Gastroesophageal sphincter (tissue), 4 donors: ENCODE measurements at regions not wholly inside any gene's neighbourhood (a gene's known extent, or its start where the extent isn't known, plus 50 kb on each side); places are given as distances from the start of the nearest gene placed in this dataset.

ENCODE experiments used
- ATAC-seq: fragments of 150-250 bp; one replicate; pipeline ENCODE4 v1.9.1; 2016; ENCODE audit warnings: mild to moderate bottlenecking, moderate library complexity
- H3K27ac ChIP-seq, 4 donors: fragments of 200-600 bp; sonication (generic) in 3 of 4; 1 replicate in 3 of 4; 2 replicates in 1 of 4; pipeline ENCODE4 v1.5.1; 2016 to 2019
- H3K27me3 ChIP-seq: fragments of 200-600 bp; sonication (generic); one replicate; pipeline ENCODE4 v1.5.1; 2019
- H3K36me3 ChIP-seq, 2 donors: fragments of 200-600 bp; sonication (generic); one replicate each; pipeline ENCODE4 v1.5.1; 2019; ENCODE audit warnings: control low read depth in 1 of 2
- H3K4me1 ChIP-seq, 3 donors: fragments of 200-600 bp; sonication (generic); 1 replicate in 2 of 3; 2 replicates in 1 of 3; pipeline ENCODE4 v1.5.1; 2016 to 2019; ENCODE audit warnings: control low read depth in 2 of 3
- H3K4me3 ChIP-seq, 2 donors: fragments of 200-600 bp; sonication (generic); one replicate each; pipeline ENCODE4 v1.5.1; 2019; ENCODE audit warnings: mild to moderate bottlenecking in 1 of 2, moderate library complexity in 1 of 2
- H3K9me3 ChIP-seq, 3 donors: fragments of 200-600 bp; sonication (generic); one replicate each; pipeline ENCODE4 v1.5.1; 2017 to 2019; ENCODE audit warnings: control low read depth in 2 of 3
- EP300 ChIP-seq: sonication (generic); formaldehyde crosslinking; IDR thresholded peaks from one replicate; pipeline ENCODE4 v1.6.1; 2017; ENCODE audit warnings: antibody characterized with exemption, mild to moderate bottlenecking
- POLR2A ChIP-seq, 2 donors: fragments of 450-650 bp; IDR thresholded peaks; one replicate each; pipeline ENCODE4 v1.6.1; 2017; ENCODE audit warnings: antibody characterized with exemption in 2 of 2, mild to moderate bottlenecking in 2 of 2, moderate library complexity in 1 of 2
- POLR2AphosphoS5 ChIP-seq: sonication (generic); formaldehyde crosslinking; IDR thresholded peaks from one replicate; pipeline ENCODE4 v1.6.1; 2017; ENCODE audit warnings: antibody characterized with exemption
- WGBS, 2 donors: methylation state at CpG; one replicate each; pipeline ENCODE4 v1.1.5; 2018; ENCODE audit warnings: low coverage in 1 of 2; 5-methylcytosine and 5-hydroxymethylcytosine counted together
- TF ChIP-seq, protein P1 (sequence below), 4 experiments: fragments of 200-600 bp in 2 of 4; fragments of 450-650 bp in 2 of 4; sonication (generic) in 1 of 4; IDR thresholded peaks; one replicate each; pipeline ENCODE4 v1.5.1; 2017 to 2019; ENCODE audit warnings: antibody characterized with exemption in 4 of 4, mild to moderate bottlenecking in 2 of 4, moderate library complexity in 2 of 4

GRCh38 chr13:73451221-73452029 is 392.6 kb downstream of the KLF5 start:
- TF ChIP-seq POLR2A (IDR thresholded peaks at IDR 0.05) (no peak), POLR2AphosphoS5 (no peak), EP300 (no peak)
- TF ChIP-seq, protein P1, sequence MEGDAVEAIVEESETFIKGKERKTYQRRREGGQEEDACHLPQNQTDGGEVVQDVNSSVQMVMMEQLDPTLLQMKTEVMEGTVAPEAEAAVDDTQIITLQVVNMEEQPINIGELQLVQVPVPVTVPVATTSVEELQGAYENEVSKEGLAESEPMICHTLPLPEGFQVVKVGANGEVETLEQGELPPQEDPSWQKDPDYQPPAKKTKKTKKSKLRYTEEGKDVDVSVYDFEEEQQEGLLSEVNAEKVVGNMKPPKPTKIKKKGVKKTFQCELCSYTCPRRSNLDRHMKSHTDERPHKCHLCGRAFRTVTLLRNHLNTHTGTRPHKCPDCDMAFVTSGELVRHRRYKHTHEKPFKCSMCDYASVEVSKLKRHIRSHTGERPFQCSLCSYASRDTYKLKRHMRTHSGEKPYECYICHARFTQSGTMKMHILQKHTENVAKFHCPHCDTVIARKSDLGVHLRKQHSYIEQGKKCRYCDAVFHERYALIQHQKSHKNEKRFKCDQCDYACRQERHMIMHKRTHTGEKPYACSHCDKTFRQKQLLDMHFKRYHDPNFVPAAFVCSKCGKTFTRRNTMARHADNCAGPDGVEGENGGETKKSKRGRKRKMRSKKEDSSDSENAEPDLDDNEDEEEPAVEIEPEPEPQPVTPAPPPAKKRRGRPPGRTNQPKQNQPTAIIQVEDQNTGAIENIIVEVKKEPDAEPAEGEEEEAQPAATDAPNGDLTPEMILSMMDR (IDR thresholded peaks at IDR 0.05) = no peak
- Histone ChIP-seq H3K4me3 (no peak overlapping the region), H3K27me3 (no peaks in the 10 kb centered on the region), H3K4me1 (no peaks in the 10 kb centered on the region), H3K9me3 (no peaks in the 10 kb centered on the region), H3K36me3 (no peaks in the 10 kb centered on the region), H3K27ac (no peak overlapping the region)
- WGBS, 2 donors = 54 to 78% methylated on average over 4 to 10 of the region's 10 CpGs
- no peak for ATAC-seq

DNA sequence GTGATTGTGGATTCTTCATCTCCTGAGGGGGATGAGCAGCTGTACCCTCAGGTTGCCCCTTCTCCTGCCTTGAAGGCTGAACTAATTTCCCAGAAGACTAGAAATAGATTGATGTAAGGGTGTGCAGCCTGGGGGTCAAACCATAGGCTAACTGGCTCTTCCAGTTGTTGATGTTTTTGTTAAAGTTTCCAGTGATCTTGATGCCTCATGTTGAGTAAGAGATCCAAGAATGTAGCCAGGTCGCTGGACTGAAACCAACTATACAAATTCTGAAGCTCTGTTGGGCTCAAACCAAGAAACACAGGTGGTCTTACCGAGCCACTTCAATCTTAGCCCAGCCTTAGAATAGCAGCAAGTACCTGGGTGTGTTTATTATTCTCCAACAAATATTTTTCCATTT is 391.8 kb downstream of the KLF5 start:
- no peaks in the 10 kb centered on the region for H3K4me1 ChIP-seq
- no peak overlapping the region for H3K4me3 ChIP-seq
- 47 to 60% methylated on average over 2 of the region's 2 CpGs for WGBS, 2 donors
- no peaks in the 10 kb centered on the region for H3K9me3 ChIP-seq
- no peaks in the 10 kb centered on the region for H3K36me3 ChIP-seq
- H3K27ac ChIP-seq = no peak overlapping the region
- TF ChIP-seq, protein P1 (IDR thresholded peaks at IDR 0.05) = no peak
- TF ChIP-seq POLR2A (IDR thresholded peaks at IDR 0.05) (no peak), POLR2AphosphoS5 (no peak), EP300 (no peak)
- H3K27me3 ChIP-seq = no peaks in the 10 kb centered on the region
- ATAC-seq = no peak

GRCh38 chr13:73449252-73449651 is 390.4 kb downstream of the KLF5 start:
- no peak for ATAC-seq
- no peaks in the 10 kb centered on the region for H3K36me3 ChIP-seq
- no peak overlapping the region for H3K27ac ChIP-seq
- 57 to 67% methylated on average over 1 of the region's 1 CpG for WGBS, 2 donors
- H3K4me1 ChIP-seq = no peaks in the 10 kb centered on the region
- no peak overlapping the region for H3K4me3 ChIP-seq
- no peaks in the 10 kb centered on the region for H3K27me3 ChIP-seq
- no peak for TF ChIP-seq POLR2AphosphoS5
- TF ChIP-seq, protein P1 (IDR thresholded peaks at IDR 0.05) = no peak
- no peak for TF ChIP-seq POLR2A (IDR thresholded peaks at IDR 0.05)
- TF ChIP-seq EP300 = no peak
- H3K9me3 ChIP-seq = peaks cover 0 to 10% (median 0%) of the 10 kb centered on the region in 3 donors

GRCh38 chr13:73440296-73440895 is 381.6 kb downstream of the KLF5 start:
- H3K4me3 ChIP-seq = no peak overlapping the region

More at GRCh38 chr13:73440296-73440895, 381.6 kb downstream of the KLF5 start:
- ATAC-seq = no peak
- WGBS, 2 donors = 100% methylated on average over 3 of the region's 3 CpGs; no CpG with 5 or more reads in 1 of the 2 donors
- Histone ChIP-seq H3K4me1 (no peaks in the 10 kb centered on the region), H3K9me3 (peaks cover 0 to 72% (median 0%) of the 10 kb centered on the region in 3 donors), H3K36me3 (no peaks in the 10 kb centered on the region), H3K27me3 (no peaks in the 10 kb centered on the region), H3K27ac (no peak overlapping the region)
- no peak for TF ChIP-seq POLR2A (IDR thresholded peaks at IDR 0.05)
- TF ChIP-seq, protein P1 (IDR thresholded peaks at IDR 0.05) = no peak
- TF ChIP-seq EP300 = no peak
- TF ChIP-seq POLR2AphosphoS5 = no peak
